ENCODE measurements at regions not wholly inside any gene's neighbourhood (a gene's known extent, or its start where the extent isn't known, plus 50 kb on each side); places are given as distances from the start of the nearest gene placed in this dataset.

GRCh38 chr12:124071075-124071443, 98.0 kb downstream of the ZNF664 start:
- no peak for TF ChIP-seq CTCF (IDR thresholded peaks at IDR 0.05)
- TF ChIP-seq EZH2 (IDR thresholded peaks at IDR 0.05), result no peak

Data from neural progenitor cell (in vitro differentiated cells).